Right lobe of liver (tissue), 4 donors: ENCODE measurements at regions not wholly inside any gene's neighbourhood (a gene's known extent, or its start where the extent isn't known, plus 50 kb on each side); places are given as distances from the start of the nearest gene placed in this dataset.

ENCODE experiments used
- POLR2A ChIP-seq: fragments of 450-650 bp; IDR thresholded peaks from one replicate; pipeline ENCODE4 v1.6.1; 2017; ENCODE audit warnings: antibody characterized with exemption, mild to moderate bottlenecking
- TF ChIP-seq, protein P1 (sequence below), 4 donors: fragments of 200-600 bp in 3 of 4; fragments of 450-650 bp in 1 of 4; IDR thresholded peaks; one replicate each; pipeline versions ENCODE4 v1.5.1 to v1.8.0; 2016 to 2022; ENCODE audit warnings: antibody characterized with exemption in 4 of 4, mild to moderate bottlenecking in 2 of 4
- donor health status: DM: no; HTN: no; CAD: no.
- donor health status: DM: no; HTN: no; CAD: no.
- donor health status: DM: no; HTN: yes; CAD: no.

DNA sequence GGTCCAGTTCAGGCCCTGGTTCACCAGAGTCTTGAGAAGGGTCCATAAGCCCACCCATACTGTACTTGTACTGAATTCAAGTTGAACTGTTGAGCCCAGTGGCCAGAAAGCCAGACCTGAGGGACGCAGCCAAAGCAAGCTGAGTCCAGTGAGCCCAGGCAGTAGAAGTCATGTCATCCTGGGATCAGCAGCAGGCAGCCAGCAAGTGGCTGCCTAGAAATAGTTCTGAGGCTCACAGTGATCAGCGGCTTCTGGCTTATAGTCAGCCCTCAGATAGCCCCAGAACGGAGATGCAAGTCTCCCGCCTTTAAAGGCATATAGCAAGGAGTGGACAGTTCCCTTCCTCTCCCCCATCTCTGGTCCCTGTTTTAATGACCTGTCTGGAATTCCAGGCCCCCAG lies 347.1 kb downstream of the FBXW7 start:
- TF ChIP-seq, protein P1, sequence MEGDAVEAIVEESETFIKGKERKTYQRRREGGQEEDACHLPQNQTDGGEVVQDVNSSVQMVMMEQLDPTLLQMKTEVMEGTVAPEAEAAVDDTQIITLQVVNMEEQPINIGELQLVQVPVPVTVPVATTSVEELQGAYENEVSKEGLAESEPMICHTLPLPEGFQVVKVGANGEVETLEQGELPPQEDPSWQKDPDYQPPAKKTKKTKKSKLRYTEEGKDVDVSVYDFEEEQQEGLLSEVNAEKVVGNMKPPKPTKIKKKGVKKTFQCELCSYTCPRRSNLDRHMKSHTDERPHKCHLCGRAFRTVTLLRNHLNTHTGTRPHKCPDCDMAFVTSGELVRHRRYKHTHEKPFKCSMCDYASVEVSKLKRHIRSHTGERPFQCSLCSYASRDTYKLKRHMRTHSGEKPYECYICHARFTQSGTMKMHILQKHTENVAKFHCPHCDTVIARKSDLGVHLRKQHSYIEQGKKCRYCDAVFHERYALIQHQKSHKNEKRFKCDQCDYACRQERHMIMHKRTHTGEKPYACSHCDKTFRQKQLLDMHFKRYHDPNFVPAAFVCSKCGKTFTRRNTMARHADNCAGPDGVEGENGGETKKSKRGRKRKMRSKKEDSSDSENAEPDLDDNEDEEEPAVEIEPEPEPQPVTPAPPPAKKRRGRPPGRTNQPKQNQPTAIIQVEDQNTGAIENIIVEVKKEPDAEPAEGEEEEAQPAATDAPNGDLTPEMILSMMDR (IDR thresholded peaks at IDR 0.05), result no peak
- TF ChIP-seq POLR2A, result no peak
